Inferior parietal cortex (tissue), 1 donor: ENCODE measurements at regions not wholly inside any gene's neighbourhood (a gene's known extent, or its start where the extent isn't known, plus 50 kb on each side); places are given as distances from the start of the nearest gene placed in this dataset.

ENCODE experiments used
- DNase-seq: peaks from one replicate; pipeline ENCODE4 v3.0.0-alpha.2; 2016; ENCODE audit errors: extremely low spot score

GRCh38 chr18:45526114-45526841, 89.0 kb upstream of the SLC14A2 start:
- no peak for DNase-seq

GRCh38 chr18:45527891-45528290, 87.4 kb upstream of the SLC14A2 start:
- DNase-seq = no peak

- DNase-seq = no peak
Measured at GRCh38 chr18:45528712-45529336, 86.5 kb upstream of the SLC14A2 start.

- no peak for DNase-seq
Measured at GRCh38 chr18:45538444-45538843, 76.8 kb upstream of the SLC14A2 start.

- no peak for DNase-seq
Measured at GRCh38 chr18:45539491-45539891, 75.8 kb upstream of the SLC14A2 start.

- no peak for DNase-seq
Measured at GRCh38 chr18:45540125-45540524, 75.2 kb upstream of the SLC14A2 start.

GRCh38 chr18:45541421-45541820, 73.9 kb upstream of the SLC14A2 start:
- DNase-seq = no peak

- no peak for DNase-seq
Measured at GRCh38 chr18:45542043-45542442, 73.2 kb upstream of the SLC14A2 start.

- DNase-seq = no peak
Measured at GRCh38 chr18:45547910-45548309, 67.4 kb upstream of the SLC14A2 start.

GRCh38 chr18:45548614-45549013, 66.7 kb upstream of the SLC14A2 start:
- no peak for DNase-seq

- no peak for DNase-seq
Measured at GRCh38 chr18:45549290-45549689, 66.0 kb upstream of the SLC14A2 start.

GRCh38 chr18:45551142-45551815, 64.0 kb upstream of the SLC14A2 start:
- no peak for DNase-seq

- no peak for DNase-seq
Measured at GRCh38 chr18:45553723-45554388, 61.4 kb upstream of the SLC14A2 start.

- DNase-seq = no peak
Measured at GRCh38 chr18:45554389-45554737, 60.9 kb upstream of the SLC14A2 start.

- no peak for DNase-seq
Measured at GRCh38 chr18:45556222-45556621, 59.1 kb upstream of the SLC14A2 start.

- DNase-seq = no peak
Measured at GRCh38 chr18:45557287-45557686, 58.0 kb upstream of the SLC14A2 start.

GRCh38 chr18:45557779-45558178, 57.5 kb upstream of the SLC14A2 start:
- DNase-seq = no peak

GRCh38 chr18:45559258-45559657, 56.0 kb upstream of the SLC14A2 start:
- no peak for DNase-seq

GRCh38 chr18:45560870-45561269, 54.4 kb upstream of the SLC14A2 start:
- no peak for DNase-seq

- DNase-seq = no peak
Measured at GRCh38 chr18:45562567-45563479, 52.5 kb upstream of the SLC14A2 start.

- DNase-seq = no peak
Measured at GRCh38 chr18:45565280-45565970, 49.9 kb upstream of the SLC14A2 start.
